ENCODE measurements at regions not wholly inside any gene's neighbourhood (a gene's known extent, or its start where the extent isn't known, plus 50 kb on each side); places are given as distances from the start of the nearest gene placed in this dataset.

GRCh38 chr3:88955274-88955673 lies 152.1 kb upstream of the EPHA3 start:
- no peaks in the 10 kb centered on the region for H3K79me2 ChIP-seq (replicated peaks; ENCODE audit: insufficient read depth)
- ATAC-seq: no peak
- no peak overlapping the region for H3K27ac ChIP-seq (ENCODE audit: low read depth)

More at GRCh38 chr3:88955274-88955673, 152.1 kb upstream of the EPHA3 start:
- Histone ChIP-seq H4K20me1 (replicated peaks; ENCODE audit: insufficient read depth) (no peaks in the 10 kb centered on the region), H3K9me2 (ENCODE audit: insufficient read depth) (no peaks in the 10 kb centered on the region), H3K27me3 (ENCODE audit: insufficient read depth) (no peaks in the 10 kb centered on the region), H3K36me3 (ENCODE audit: insufficient read depth) (no peaks in the 10 kb centered on the region), H3K4me3 (no peak overlapping the region), H3K4me2 (no peak overlapping the region), H3K4me1 (ENCODE audit: insufficient read depth) (no peaks in the 10 kb centered on the region), H2AFZ (no peak overlapping the region), H3F3A (replicated peaks; ENCODE audit: low read depth) (no peaks in the 10 kb centered on the region)
- Mint-ChIP-seq H3K9me3 (no peaks in the 10 kb centered on the region), H3K27ac (no peak overlapping the region), H3K4me1 (peaks cover 3% of the 10 kb centered on the region; the same call in 1 of the 3 replicates), H3K4me3 (no peak overlapping the region), H3K36me3 (ENCODE audit: low read depth) (no peaks in the 10 kb centered on the region), H3K27me3 (ENCODE audit: insufficient read depth, low read depth, poor library complexity) (no peaks in the 10 kb centered on the region)
- DNase-seq (ENCODE audit: low spot score): no peak
- TF ChIP-seq STAT1 (IDR thresholded peaks at IDR 0.05; ENCODE audit: unreplicated experiment) (no peak), EZH2phosphoT487 (IDR thresholded peaks at IDR 0.05; ENCODE audit: unreplicated experiment) (no peak), NANOG (IDR thresholded peaks at IDR 0.05; ENCODE audit: borderline replicate concordance) (no peak), REST (IDR thresholded peaks at IDR 0.05; ENCODE audit: unreplicated experiment) (no peak), CTCF (conservative IDR thresholded peaks at IDR 0.05; ENCODE audit: low read depth in 2 of 2) (no peak), ETS1 (IDR thresholded peaks at IDR 0.05) (no peak), POLR2AphosphoS5 (IDR thresholded peaks at IDR 0.05; ENCODE audit: low read depth) (no peak), ZNF462 (CRISPR knock-in tag; IDR thresholded peaks at IDR 0.05) (no peak), ZNF331 (CRISPR knock-in tag; IDR thresholded peaks at IDR 0.05; ENCODE audit: low read depth) (no peak), CREB1 (CRISPR knock-in tag; IDR thresholded peaks at IDR 0.05; ENCODE audit: low read depth) (no peak), JUNB (IDR thresholded peaks at IDR 0.05; ENCODE audit: unreplicated experiment) (no peak), ZNF114 (CRISPR knock-in tag; IDR thresholded peaks at IDR 0.05) (no peak), EZH2 (IDR thresholded peaks at IDR 0.05; ENCODE audit: low read depth, unreplicated experiment) (no peak)

All from GM23338 (cell line).